Gastrocnemius medialis (tissue), 4 donors: ENCODE measurements at regions not wholly inside any gene's neighbourhood (a gene's known extent, or its start where the extent isn't known, plus 50 kb on each side); places are given as distances from the start of the nearest gene placed in this dataset.

Experiments
- ATAC-seq, 2 donors: fragments of 150-250 bp; one replicate each; pipeline ENCODE4 v1.9.1; 2016
- DNase-seq, 2 donors: peaks; one replicate each; pipeline ENCODE4 v3.0.0-alpha.2; 2019
- H3K27ac ChIP-seq, 4 donors: fragments of 200-600 bp; sonication (generic); 1 replicate in 1 of 4; 2 replicates in 3 of 4; pipeline ENCODE4 v1.5.1; 2016 to 2018; ENCODE audit warnings: mild to moderate bottlenecking in 2 of 4, moderate library complexity in 1 of 4
- H3K27me3 ChIP-seq, 3 donors: fragments of 200-600 bp; sonication (generic) in 2 of 3; 1 replicate in 1 of 3; 2 replicates in 2 of 3; pipeline versions ENCODE4 v1.5.1 to v1.6.0; 2016 to 2019; ENCODE audit warnings: mild to moderate bottlenecking in 1 of 3, moderate library complexity in 1 of 3
- H3K36me3 ChIP-seq, 2 donors: fragments of 200-600 bp; sonication (generic) in 1 of 2; one replicate each; pipeline ENCODE4 v1.5.1; 2017 to 2018
- H3K4me1 ChIP-seq, 2 donors: fragments of 200-600 bp; sonication (generic) in 1 of 2; one replicate each; pipeline ENCODE4 v1.5.1; 2016 to 2017; ENCODE audit warnings: mild to moderate bottlenecking in 2 of 2
- H3K4me3 ChIP-seq, 4 donors: fragments of 200-600 bp; sonication (generic) in 3 of 4; 1 replicate in 1 of 4; 2 replicates in 3 of 4; pipeline ENCODE4 v1.5.1; 2016 to 2019; ENCODE audit warnings: mild to moderate bottlenecking in 2 of 4
- H3K9me3 ChIP-seq, 3 donors: fragments of 200-600 bp; sonication (generic) in 2 of 3; 1 replicate in 1 of 3; 2 replicates in 2 of 3; pipeline ENCODE4 v1.5.1; 2016 to 2019
- CTCF ChIP-seq, 5 experiments: fragments of 450-650 bp in 3 of 5; fragments of 200-600 bp in 2 of 5; sonication (generic) in 2 of 5; IDR thresholded peaks in 4 of 5; conservative IDR thresholded peaks in 1 of 5; 1 replicate in 4 of 5; 2 replicates in 1 of 5; pipeline ENCODE4 v1.5.1; 2016 to 2019; ENCODE audit warnings: antibody characterized with exemption in 5 of 5, mild to moderate bottlenecking in 3 of 5, moderate library complexity in 3 of 5
- POLR2A ChIP-seq, 2 donors: fragments of 450-650 bp; IDR thresholded peaks; one replicate each; pipeline ENCODE4 v1.6.1; 2017; ENCODE audit warnings: antibody characterized with exemption in 2 of 2, mild to moderate bottlenecking in 2 of 2, moderate library complexity in 2 of 2
- in situ Hi-C, 4 donors: fragments of 200-750 bp; cut with MboI; loops; one replicate each; pipeline versions ENCODE4 v1.15.0 to v1.8.0; 2017; ENCODE audit warnings: low sequenced_read_pairs in 4 of 4
- intact Hi-C: fragments of 100-400 bp; cut with DNase I; formaldehyde crosslinking; loops from one replicate; pipeline ENCODE4 v1.15.1; 2023; ENCODE audit warnings: low total_unique reads

GRCh38 chr4:163077680-163078079 is 89.0 kb downstream of the NAF1 start:
- TF ChIP-seq CTCF (IDR thresholded peaks at IDR 0.05 in 4 of 5, conservative IDR thresholded peaks at IDR 0.05 in 1 of 5) (no peak), POLR2A (IDR thresholded peaks at IDR 0.05) (no peak)
- H3K36me3 ChIP-seq, result no peaks in the 10 kb centered on the region
- intact Hi-C loops (no loop called here), in situ Hi-C loops (no loop called here)
- no peaks in the 10 kb centered on the region for H3K27me3 ChIP-seq
- H3K27ac ChIP-seq, result no peak overlapping the region
- H3K9me3 ChIP-seq, result no peaks in the 10 kb centered on the region
- DNase-seq (no peak), ATAC-seq (no peak)
- no peak overlapping the region for H3K4me3 ChIP-seq
- H3K4me1 ChIP-seq, result no peaks in the 10 kb centered on the region

GRCh38 chr4:163072222-163072621 is 94.5 kb downstream of the NAF1 start:
- Histone ChIP-seq H3K27ac (no peak overlapping the region), H3K27me3 (no peaks in the 10 kb centered on the region), H3K4me3 (no peak overlapping the region), H3K4me1 (no peaks in the 10 kb centered on the region), H3K9me3 (no peaks in the 10 kb centered on the region), H3K36me3 (no peaks in the 10 kb centered on the region)
- in situ Hi-C loops, result loop anchor here in 1 of 4 donors (25.0 kb wide), 1 partner anchor 560 kb away; no protein-coding TSS in a partner anchor
- no peak for DNase-seq
- intact Hi-C loops, result no loop called here
- TF ChIP-seq POLR2A (IDR thresholded peaks at IDR 0.05) (no peak), CTCF (IDR thresholded peaks at IDR 0.05 in 4 of 5, conservative IDR thresholded peaks at IDR 0.05 in 1 of 5) (no peak)
- no peak for ATAC-seq

- no peaks in the 10 kb centered on the region for H3K36me3 ChIP-seq
- ATAC-seq, result no peak
- DNase-seq, result no peak
- H3K27me3 ChIP-seq, result no peaks in the 10 kb centered on the region
- in situ Hi-C loops, result loop anchor here in 1 of 4 donors (25.0 kb wide), 1 partner anchor 559 kb away; no protein-coding TSS in a partner anchor
- H3K4me1 ChIP-seq, result no peaks in the 10 kb centered on the region
- no peak for TF ChIP-seq CTCF (IDR thresholded peaks at IDR 0.05 in 4 of 5, conservative IDR thresholded peaks at IDR 0.05 in 1 of 5)
- TF ChIP-seq POLR2A (IDR thresholded peaks at IDR 0.05), result no peak
- intact Hi-C loops, result no loop called here
- no peaks in the 10 kb centered on the region for H3K9me3 ChIP-seq
- H3K4me3 ChIP-seq, result no peak overlapping the region
- H3K27ac ChIP-seq, result no peak overlapping the region
These were observed 95.4 kb downstream of the NAF1 start for GRCh38 chr4:163071308-163071707.

- in situ Hi-C loops, result loop anchor here in 1 of 4 donors (25.0 kb wide), 1 partner anchor 558 kb away; no protein-coding TSS in a partner anchor
- Histone ChIP-seq H3K4me1 (no peaks in the 10 kb centered on the region), H3K27me3 (no peaks in the 10 kb centered on the region), H3K9me3 (no peaks in the 10 kb centered on the region), H3K27ac (no peak overlapping the region), H3K4me3 (no peak overlapping the region), H3K36me3 (no peaks in the 10 kb centered on the region)
- DNase-seq (no peak), ATAC-seq (no peak)
- intact Hi-C loops, result no loop called here
- no peak for TF ChIP-seq CTCF (IDR thresholded peaks at IDR 0.05 in 4 of 5, conservative IDR thresholded peaks at IDR 0.05 in 1 of 5)
These were observed 96.7 kb downstream of the NAF1 start for GRCh38 chr4:163070023-163070422.

GRCh38 chr4:163063891-163064290 is 102.8 kb downstream of the NAF1 start:
- TF ChIP-seq CTCF (IDR thresholded peaks at IDR 0.05 in 4 of 5, conservative IDR thresholded peaks at IDR 0.05 in 1 of 5) (no peak), POLR2A (IDR thresholded peaks at IDR 0.05) (no peak)

More at GRCh38 chr4:163063891-163064290, 102.8 kb downstream of the NAF1 start:
- H3K27ac ChIP-seq, result no peak overlapping the region
- no peak overlapping the region for H3K4me3 ChIP-seq
- in situ Hi-C loops, result loop anchor here in 1 of 4 donors (25.0 kb wide), 1 partner anchor 552 kb away; no protein-coding TSS in a partner anchor
- H3K27me3 ChIP-seq, result no peaks in the 10 kb centered on the region
- DNase-seq, result no peak
- no peak for ATAC-seq
- no peaks in the 10 kb centered on the region for H3K36me3 ChIP-seq
- no peaks in the 10 kb centered on the region for H3K9me3 ChIP-seq
- intact Hi-C loops, result no loop called here
- no peaks in the 10 kb centered on the region for H3K4me1 ChIP-seq
